Esophagus (tissue), 2 donors: ENCODE measurements at regions not wholly inside any gene's neighbourhood (a gene's known extent, or its start where the extent isn't known, plus 50 kb on each side); places are given as distances from the start of the nearest gene placed in this dataset.

ENCODE experiments used
- H3K27ac ChIP-seq, 2 donors: one replicate each; pipeline ENCODE4 v1.5.1; 2013; ENCODE audit warnings: low read depth in 2 of 2, mild to moderate bottlenecking in 2 of 2, inconsistent platforms in 1 of 2, low read length in 1 of 2, moderate library complexity in 1 of 2
- H3K27me3 ChIP-seq, 2 donors: one replicate each; pipeline ENCODE4 v1.6.1; 2013; ENCODE audit warnings: low read length in 2 of 2, control low read depth in 1 of 2, mild to moderate bottlenecking in 1 of 2; ENCODE audit not compliant: insufficient read depth in 2 of 2, control insufficient read depth in 1 of 2
- H3K36me3 ChIP-seq, 2 donors: one replicate each; pipeline ENCODE4 v1.6.1; 2013; ENCODE audit warnings: low read length in 1 of 2; ENCODE audit not compliant: control insufficient read depth in 2 of 2, insufficient read depth in 2 of 2
- H3K4me1 ChIP-seq, 2 donors: one replicate each; pipeline ENCODE4 v1.6.1; 2013; ENCODE audit warnings: low read length in 1 of 2; ENCODE audit not compliant: control insufficient read depth in 2 of 2, insufficient read depth in 2 of 2
- H3K4me3 ChIP-seq, 2 donors: one replicate each; pipeline ENCODE4 v1.5.1; 2013; ENCODE audit warnings: low read length in 2 of 2, mild to moderate bottlenecking in 2 of 2, low read depth in 1 of 2, moderate library complexity in 1 of 2
- H3K9me3 ChIP-seq, 2 donors: one replicate each; pipeline ENCODE4 v1.6.1; 2013; ENCODE audit warnings: mild to moderate bottlenecking in 2 of 2, low read depth in 1 of 2, low read length in 1 of 2, moderate library complexity in 1 of 2; ENCODE audit not compliant: control insufficient read depth in 2 of 2, insufficient read depth in 1 of 2
- WGBS, 2 donors: extraction: QIAGEN DNeasy Blood & Tissue Kit; methylation state at CpG; one replicate each; pipeline ENCODE4 v1.1.7; 2013; 5-methylcytosine and 5-hydroxymethylcytosine counted together
- donor health status: healthy with polysubstance abuse.
- donor health status: Bipolar disorder and iron deficiency.

GRCh38 chr6:113149511-113149910 lies 707.6 kb upstream of the MARCKS start:
- WGBS, 2 donors = 60 to 73% methylated on average over 1 of the region's 1 CpG
- Histone ChIP-seq H3K36me3 (no peaks in the 10 kb centered on the region), H3K27ac (no peak overlapping the region), H3K27me3 (no peaks in the 10 kb centered on the region), H3K4me1 (no peaks in the 10 kb centered on the region), H3K4me3 (no peak overlapping the region), H3K9me3 (no peaks in the 10 kb centered on the region)

GRCh38 chr6:113160306-113161017 lies 696.7 kb upstream of the MARCKS start:
- H3K4me1 ChIP-seq = no peaks in the 10 kb centered on the region
- H3K4me3 ChIP-seq = no peak overlapping the region
- H3K27ac ChIP-seq = no peak overlapping the region
- 78 to 84% methylated on average over 5 of the region's 5 CpGs for WGBS, 2 donors
- H3K36me3 ChIP-seq = no peaks in the 10 kb centered on the region
- H3K9me3 ChIP-seq = no peaks in the 10 kb centered on the region
- H3K27me3 ChIP-seq = no peaks in the 10 kb centered on the region

- Histone ChIP-seq H3K4me1 (no peaks in the 10 kb centered on the region), H3K9me3 (no peaks in the 10 kb centered on the region), H3K27me3 (no peaks in the 10 kb centered on the region), H3K4me3 (no peak overlapping the region), H3K27ac (no peak overlapping the region), H3K36me3 (no peaks in the 10 kb centered on the region)
- WGBS, 2 donors = 84 to 87% methylated on average over 1 of the region's 1 CpG
Measured at GRCh38 chr6:113161018-113161315, 696.2 kb upstream of the MARCKS start.

- no peaks in the 10 kb centered on the region for H3K27me3 ChIP-seq
- H3K36me3 ChIP-seq = no peaks in the 10 kb centered on the region
- H3K4me3 ChIP-seq = no peak overlapping the region
- H3K27ac ChIP-seq = no peak overlapping the region
- H3K9me3 ChIP-seq = no peaks in the 10 kb centered on the region
- 92 to 97% methylated on average over 1 of the region's 1 CpG for WGBS, 2 donors
- H3K4me1 ChIP-seq = no peaks in the 10 kb centered on the region
Measured at GRCh38 chr6:113162739-113163138, 694.4 kb upstream of the MARCKS start.

- Histone ChIP-seq H3K27me3 (no peaks in the 10 kb centered on the region), H3K4me1 (no peaks in the 10 kb centered on the region), H3K4me3 (no peak overlapping the region), H3K9me3 (no peaks in the 10 kb centered on the region), H3K36me3 (no peaks in the 10 kb centered on the region), H3K27ac (no peak overlapping the region)
- WGBS, 2 donors = 90 to 93% methylated on average over 1 of the region's 1 CpG
Measured at GRCh38 chr6:113168057-113168456, 689.1 kb upstream of the MARCKS start.

GRCh38 chr6:113169484-113169883 lies 687.7 kb upstream of the MARCKS start:
- no peaks in the 10 kb centered on the region for H3K4me1 ChIP-seq
- no peak overlapping the region for H3K4me3 ChIP-seq
- H3K27me3 ChIP-seq = no peaks in the 10 kb centered on the region
- no peaks in the 10 kb centered on the region for H3K36me3 ChIP-seq
- 89 to 99% methylated on average over 1 of the region's 1 CpG for whole genome bisulfite sequencing, 2 donors
- H3K9me3 ChIP-seq = no peaks in the 10 kb centered on the region
- no peak overlapping the region for H3K27ac ChIP-seq

- 70 to 85% methylated on average over 1 of the region's 1 CpG for WGBS, 2 donors
- no peak overlapping the region for H3K4me3 ChIP-seq
- H3K27me3 ChIP-seq = no peaks in the 10 kb centered on the region
Measured at GRCh38 chr6:113170454-113170853, 686.7 kb upstream of the MARCKS start.

GRCh38 chr6:113171882-113172281 lies 685.3 kb upstream of the MARCKS start:
- no peaks in the 10 kb centered on the region for H3K36me3 ChIP-seq
- 75 to 78% methylated on average over 3 of the region's 3 CpGs for WGBS, 2 donors
- H3K27me3 ChIP-seq = no peaks in the 10 kb centered on the region
- H3K4me3 ChIP-seq = no peak overlapping the region
- no peaks in the 10 kb centered on the region for H3K4me1 ChIP-seq
- H3K9me3 ChIP-seq = no peaks in the 10 kb centered on the region
- H3K27ac ChIP-seq = no peak overlapping the region

More at GRCh38 chr6:113170454-113170853, 686.7 kb upstream of the MARCKS start:
- no peaks in the 10 kb centered on the region for H3K9me3 ChIP-seq
- H3K27ac ChIP-seq = no peak overlapping the region
- H3K4me1 ChIP-seq = no peaks in the 10 kb centered on the region
- H3K36me3 ChIP-seq = no peaks in the 10 kb centered on the region

- Histone ChIP-seq H3K4me3 (no peak overlapping the region), H3K27me3 (no peaks in the 10 kb centered on the region), H3K4me1 (no peaks in the 10 kb centered on the region), H3K27ac (no peak overlapping the region), H3K9me3 (no peaks in the 10 kb centered on the region), H3K36me3 (no peaks in the 10 kb centered on the region)
- 28 to 33% methylated on average over 2 of the region's 2 CpGs for WGBS, 2 donors
Measured at GRCh38 chr6:113172531-113172966, 684.6 kb upstream of the MARCKS start.

- H3K27ac ChIP-seq = no peak overlapping the region
- H3K9me3 ChIP-seq = no peaks in the 10 kb centered on the region
- H3K4me3 ChIP-seq = no peak overlapping the region
- no peaks in the 10 kb centered on the region for H3K27me3 ChIP-seq
- no peaks in the 10 kb centered on the region for H3K4me1 ChIP-seq
- no peaks in the 10 kb centered on the region for H3K36me3 ChIP-seq
Measured at GRCh38 chr6:113178349-113178748, 678.8 kb upstream of the MARCKS start.
